Stimulated activated CD4-positive, alpha-beta T cell treated with anti-CD3 and anti-CD28 coated beads, Interleukin-15, amount 100 ng/mL, for 48 hours (primary cell): ENCODE measurements at regions not wholly inside any gene's neighbourhood (a gene's known extent, or its start where the extent isn't known, plus 50 kb on each side); places are given as distances from the start of the nearest gene placed in this dataset.

Experiments used
- DNase-seq, 2 donors: peaks; one replicate each; pipeline ENCODE4 v3.0.0-alpha.2; 2020; ENCODE audit warnings: low read depth in 2 of 2

GRCh38 chr12:4106621-4107020 lies 166.9 kb upstream of the CCND2 start:
- DNase-seq = no peak

GRCh38 chr12:4104722-4105244 lies 168.8 kb upstream of the CCND2 start:
- no peak for DNase-seq

- DNase-seq = no peak
These were observed 174.3 kb upstream of the CCND2 start for GRCh38 chr12:4099276-4099675.

- DNase-seq = no peak
These were observed 182.4 kb upstream of the CCND2 start for GRCh38 chr12:4091016-4091743.

- no peak for DNase-seq
These were observed 183.6 kb upstream of the CCND2 start for GRCh38 chr12:4089956-4090355.

- no peak for DNase-seq
These were observed 184.4 kb upstream of the CCND2 start for GRCh38 chr12:4089121-4089606.

GRCh38 chr12:4088451-4088850 lies 185.1 kb upstream of the CCND2 start:
- no peak for DNase-seq

- DNase-seq = no peak
These were observed 187.1 kb upstream of the CCND2 start for GRCh38 chr12:4086481-4086880.

- no peak for DNase-seq
These were observed 189.0 kb upstream of the CCND2 start for GRCh38 chr12:4084573-4084972.

- DNase-seq = no peak
These were observed 190.7 kb upstream of the CCND2 start for GRCh38 chr12:4082809-4083403.

- no peak for DNase-seq
These were observed 193.3 kb upstream of the CCND2 start for GRCh38 chr12:4080213-4080612.

GRCh38 chr12:4074129-4074528 lies 199.4 kb upstream of the CCND2 start:
- no peak for DNase-seq

GRCh38 chr12:4069670-4070010 lies 196.4 kb upstream of the PARP11 start:
- no peak for DNase-seq

- no peak for DNase-seq
These were observed 195.9 kb upstream of the PARP11 start for GRCh38 chr12:4068981-4069669.

- DNase-seq = no peak
These were observed 190.8 kb upstream of the PARP11 start for GRCh38 chr12:4064008-4064407.

- DNase-seq = no peak
These were observed 186.8 kb upstream of the PARP11 start for GRCh38 chr12:4059898-4060568.

- no peak for DNase-seq
These were observed 184.0 kb upstream of the PARP11 start for GRCh38 chr12:4056910-4057845.

- DNase-seq = no peak
These were observed 181.4 kb upstream of the PARP11 start for GRCh38 chr12:4054630-4055029.

- no peak for DNase-seq
These were observed 179.5 kb upstream of the PARP11 start for GRCh38 chr12:4052691-4053090.

GRCh38 chr12:4051596-4051995 lies 178.4 kb upstream of the PARP11 start:
- DNase-seq = no peak

- no peak for DNase-seq
These were observed 177.1 kb upstream of the PARP11 start for GRCh38 chr12:4050340-4050739.
